ENCODE measurements at regions not wholly inside any gene's neighbourhood (a gene's known extent, or its start where the extent isn't known, plus 50 kb on each side); places are given as distances from the start of the nearest gene placed in this dataset.

DNA sequence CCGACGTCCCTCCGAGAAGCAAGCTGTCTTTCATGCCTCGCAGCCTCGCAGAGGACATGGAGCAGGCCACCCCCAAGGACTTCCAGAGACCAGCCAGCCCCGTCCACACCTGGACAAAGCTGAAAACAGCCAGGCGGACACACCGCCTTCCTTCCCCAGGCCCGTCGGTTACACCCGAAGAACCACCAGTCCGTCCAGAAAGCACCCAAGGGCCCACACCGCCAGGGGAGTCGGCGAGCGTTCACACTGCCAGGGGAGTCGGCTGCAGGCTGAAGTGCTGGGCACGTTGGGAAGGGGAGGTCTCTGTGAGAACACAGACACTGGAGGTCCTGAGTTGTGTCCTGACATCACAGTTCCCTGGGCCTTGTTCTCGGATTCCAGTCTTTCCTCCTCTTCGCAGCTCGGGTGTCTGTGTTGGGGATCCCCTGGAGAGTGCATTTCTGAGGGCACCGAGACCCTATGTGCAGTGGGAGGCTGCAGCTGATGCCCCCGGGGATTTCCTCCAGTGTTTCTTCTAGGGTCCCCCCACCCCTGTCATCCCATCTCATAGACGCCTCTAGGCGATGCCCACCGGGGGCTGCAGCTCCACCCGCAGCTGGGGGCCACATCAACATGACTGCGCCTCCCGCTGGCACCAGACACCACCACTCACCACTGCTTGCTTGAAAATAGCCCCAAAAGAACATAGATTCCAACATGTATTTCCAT is 344.4 kb upstream of the SALL3 start:
- FAIRE-seq = no peak

More for the DNA sequence above, 344.4 kb upstream of the SALL3 start:
- H4K20me1 ChIP-seq (ENCODE audit: insufficient read depth, low read length) = no peaks in the 10 kb centered on the region
- peaks cover 0 to 18% of the 10 kb centered on the region in 2 experiments; a peak in 2 of 5 replicates for H3K27me3 ChIP-seq (ENCODE audit: control insufficient read depth in 1 of 2, insufficient read depth in 2 of 2, low read length in 2 of 2)
- WGBS (ENCODE audit: low lambda C conversion rate) = 67% methylated on average over 11 of the region's 29 CpGs
- TF ChIP-seq, protein P1, sequence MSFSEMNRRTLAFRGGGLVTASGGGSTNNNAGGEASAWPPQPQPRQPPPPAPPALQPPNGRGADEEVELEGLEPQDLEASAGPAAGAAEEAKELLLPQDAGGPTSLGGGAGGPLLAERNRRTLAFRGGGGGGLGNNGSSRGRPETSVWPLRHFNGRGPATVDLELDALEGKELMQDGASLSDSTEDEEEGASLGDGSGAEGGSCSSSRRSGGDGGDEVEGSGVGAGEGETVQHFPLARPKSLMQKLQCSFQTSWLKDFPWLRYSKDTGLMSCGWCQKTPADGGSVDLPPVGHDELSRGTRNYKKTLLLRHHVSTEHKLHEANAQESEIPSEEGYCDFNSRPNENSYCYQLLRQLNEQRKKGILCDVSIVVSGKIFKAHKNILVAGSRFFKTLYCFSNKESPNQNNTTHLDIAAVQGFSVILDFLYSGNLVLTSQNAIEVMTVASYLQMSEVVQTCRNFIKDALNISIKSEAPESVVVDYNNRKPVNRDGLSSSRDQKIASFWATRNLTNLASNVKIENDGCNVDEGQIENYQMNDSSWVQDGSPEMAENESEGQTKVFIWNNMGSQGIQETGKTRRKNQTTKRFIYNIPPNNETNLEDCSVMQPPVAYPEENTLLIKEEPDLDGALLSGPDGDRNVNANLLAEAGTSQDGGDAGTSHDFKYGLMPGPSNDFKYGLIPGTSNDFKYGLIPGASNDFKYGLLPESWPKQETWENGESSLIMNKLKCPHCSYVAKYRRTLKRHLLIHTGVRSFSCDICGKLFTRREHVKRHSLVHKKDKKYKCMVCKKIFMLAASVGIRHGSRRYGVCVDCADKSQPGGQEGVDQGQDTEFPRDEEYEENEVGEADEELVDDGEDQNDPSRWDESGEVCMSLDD (CRISPR knock-in tag; IDR thresholded peaks at IDR 0.05; ENCODE audit: borderline replicate concordance) = no peak
- TF ChIP-seq STAT5B (CRISPR knock-in tag; IDR thresholded peaks at IDR 0.05) = no peak
- no peak for TF ChIP-seq NFRKB (IDR thresholded peaks at IDR 0.05)
- no peak for TF ChIP-seq IRX3 (CRISPR knock-in tag; IDR thresholded peaks at IDR 0.05; ENCODE audit: borderline replicate concordance, low read depth)
- no peak for TF ChIP-seq ZNF33B (CRISPR knock-in tag; IDR thresholded peaks at IDR 0.05)
- TF ChIP-seq, protein P2, sequence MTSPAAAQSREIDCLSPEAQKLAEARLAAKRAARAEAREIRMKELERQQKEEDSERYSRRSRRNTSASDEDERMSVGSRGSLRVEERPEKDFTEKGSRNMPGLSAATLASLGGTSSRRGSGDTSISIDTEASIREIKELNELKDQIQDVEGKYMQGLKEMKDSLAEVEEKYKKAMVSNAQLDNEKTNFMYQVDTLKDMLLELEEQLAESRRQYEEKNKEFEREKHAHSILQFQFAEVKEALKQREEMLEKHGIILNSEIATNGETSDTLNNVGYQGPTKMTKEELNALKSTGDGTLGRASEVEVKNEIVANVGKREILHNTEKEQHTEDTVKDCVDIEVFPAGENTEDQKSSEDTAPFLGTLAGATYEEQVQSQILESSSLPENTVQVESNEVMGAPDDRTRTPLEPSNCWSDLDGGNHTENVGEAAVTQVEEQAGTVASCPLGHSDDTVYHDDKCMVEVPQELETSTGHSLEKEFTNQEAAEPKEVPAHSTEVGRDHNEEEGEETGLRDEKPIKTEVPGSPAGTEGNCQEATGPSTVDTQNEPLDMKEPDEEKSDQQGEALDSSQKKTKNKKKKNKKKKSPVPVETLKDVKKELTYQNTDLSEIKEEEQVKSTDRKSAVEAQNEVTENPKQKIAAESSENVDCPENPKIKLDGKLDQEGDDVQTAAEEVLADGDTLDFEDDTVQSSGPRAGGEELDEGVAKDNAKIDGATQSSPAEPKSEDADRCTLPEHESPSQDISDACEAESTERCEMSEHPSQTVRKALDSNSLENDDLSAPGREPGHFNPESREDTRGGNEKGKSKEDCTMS (CRISPR knock-in tag; conservative IDR thresholded peaks at IDR 0.05) = no peak
- TF ChIP-seq MYNN (CRISPR knock-in tag; IDR thresholded peaks at IDR 0.05; ENCODE audit: low read depth) = no peak
- no peak for TF ChIP-seq HOXD1 (CRISPR knock-in tag; IDR thresholded peaks at IDR 0.05)
- no peak for TF ChIP-seq ZBTB7A (CRISPR knock-in tag; IDR thresholded peaks at IDR 0.05)
- TF ChIP-seq IKZF4 (CRISPR knock-in tag; IDR thresholded peaks at IDR 0.05; ENCODE audit: borderline replicate concordance, low read depth, not compliant biosample characterization) = no peak
- TF ChIP-seq ZFP36L2 (CRISPR knock-in tag; IDR thresholded peaks at IDR 0.05) = no peak
- DNase-seq (ENCODE audit: low spot score) (no peak), ATAC-seq (no peak)
- H3K9me3 ChIP-seq (ENCODE audit: low read length) = no peaks in the 10 kb centered on the region
- no peak overlapping the region for H3K9ac ChIP-seq (ENCODE audit: insufficient read depth, low read depth, low read length)
- no peak overlapping the region for H3K27ac ChIP-seq (ENCODE audit: extremely low read length, insufficient read depth, low read length)
- no peaks in the 10 kb centered on the region for H3K79me2 ChIP-seq (ENCODE audit: insufficient read depth, low read length)
- H2AFZ ChIP-seq (ENCODE audit: low read length) = no peak overlapping the region
- ChIA-PET POLR2A (no interaction called here), CTCF (ENCODE audit: low intra/inter-chr PET ratio, low total read pairs) (no interaction called here)
- in situ Hi-C loops (cut with HindIII; ENCODE audit: extremely low pct_ligation_motif_present, low pct_unique_long_range_greater_than_20kb) = no loop called here
- H3K36me3 ChIP-seq (replicated peaks in 1 of 2; ENCODE audit: control insufficient read depth in 1 of 2, insufficient read depth in 2 of 2, low read length in 2 of 2) = no peaks in the 10 kb centered on the region
- no peak overlapping the region for H3K4me2 ChIP-seq (ENCODE audit: low read depth, low read length)
- H3K4me3 ChIP-seq (replicated peaks in 1 of 3; ENCODE audit: insufficient read depth in 1 of 3, low read depth in 2 of 3, low read length in 3 of 3) = no peak overlapping the region
- intact Hi-C loops (cut with micrococcal nuclease; ENCODE audit: unreplicated experiment) = no loop called here
- BruUV-seq (replicated peaks) = no TSS peak
- H3K4me1 ChIP-seq (ENCODE audit: insufficient read depth, low read length) = no peaks in the 10 kb centered on the region

Measured in HepG2 (cell line).